RPMI7951 (cell line): ENCODE measurements at regions not wholly inside any gene's neighbourhood (a gene's known extent, or its start where the extent isn't known, plus 50 kb on each side); places are given as distances from the start of the nearest gene placed in this dataset.
"Not testable (repeated sequence)": the region's sequence is repeated elsewhere in the genome, so short reads cannot be mapped to it uniquely, and the experiment has no call there.

Experiments used
- DNase-seq: peaks from one replicate; pipeline ENCODE4 v3.0.0-alpha.2; 2012; ENCODE audit warnings: low read depth

DNA sequence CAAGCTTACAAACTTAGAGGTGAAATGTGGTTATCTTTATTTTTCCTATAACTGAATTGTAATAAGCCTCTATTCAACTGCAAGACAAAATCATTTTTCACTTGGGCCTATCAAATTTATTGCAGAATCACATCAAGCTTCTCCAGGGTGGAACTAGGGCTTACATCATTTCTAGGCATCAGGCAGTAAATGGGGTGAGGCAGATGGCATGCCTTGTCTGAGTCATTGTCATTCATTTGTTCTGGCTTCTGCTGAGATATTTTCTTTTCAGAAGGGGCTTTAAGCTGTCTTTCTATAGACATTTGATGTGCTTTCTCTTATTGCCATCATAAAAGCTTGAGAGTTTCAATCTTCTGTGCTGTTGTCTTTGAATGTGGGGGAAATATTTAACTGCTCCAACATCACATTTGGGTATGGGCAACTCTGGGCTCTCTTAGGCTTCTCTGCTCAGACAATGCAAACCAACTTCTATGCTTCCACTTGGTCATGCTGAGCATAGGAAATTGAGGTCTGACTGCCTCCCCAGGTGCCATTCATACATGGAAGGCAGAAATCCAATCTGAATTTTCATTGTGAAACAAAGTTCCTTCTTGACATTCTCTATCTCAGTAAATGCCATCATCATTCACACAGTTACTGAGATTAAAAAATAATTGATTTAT lies 225.8 kb upstream of the GIMD1 start:
- DNase-seq = no peak

GRCh38 chr4:106588891-106589290 lies 220.3 kb upstream of the GIMD1 start:
- DNase-seq = no peak

DNA sequence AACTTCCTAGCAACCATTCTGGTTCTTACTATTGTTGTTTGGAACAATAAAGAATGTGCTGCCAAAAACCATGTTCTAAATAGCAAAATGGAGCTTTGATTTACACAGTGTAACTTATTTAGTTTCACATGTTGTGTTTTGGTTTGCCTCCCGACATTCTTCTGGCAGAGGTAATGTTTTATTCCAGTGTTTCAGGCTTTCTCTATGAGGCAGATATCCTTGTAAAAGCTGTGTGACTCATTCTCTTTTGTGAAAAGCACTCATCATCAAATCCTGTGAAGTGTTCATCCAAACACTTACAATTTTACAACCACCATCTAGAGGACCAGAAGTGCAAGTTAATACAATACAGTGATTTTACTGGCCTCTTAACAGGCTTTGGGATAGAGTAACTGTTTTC lies 219.0 kb upstream of the GIMD1 start:
- peak; percentile 47 for DNase-seq

DNA sequence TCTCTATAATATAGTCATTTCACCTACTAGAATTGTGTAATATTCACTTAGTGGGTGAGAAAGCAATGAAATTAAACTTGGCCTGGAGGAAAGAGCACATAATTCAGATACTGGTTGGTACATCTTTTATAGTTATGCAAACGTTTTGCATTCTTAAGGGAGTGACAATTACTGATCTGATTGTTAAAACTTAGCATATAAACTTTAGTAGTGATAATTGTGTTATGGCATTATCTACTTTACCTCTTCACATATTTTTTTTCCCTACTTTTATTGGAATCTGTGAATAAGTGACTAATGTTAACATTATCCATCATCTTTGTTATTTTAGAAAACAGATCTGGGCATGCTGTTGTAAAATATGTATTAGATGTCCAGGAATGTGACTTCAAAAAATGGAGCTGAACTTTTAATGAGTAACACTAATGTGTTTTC lies 217.4 kb upstream of the GIMD1 start:
- DNase-seq = no peak

DNA sequence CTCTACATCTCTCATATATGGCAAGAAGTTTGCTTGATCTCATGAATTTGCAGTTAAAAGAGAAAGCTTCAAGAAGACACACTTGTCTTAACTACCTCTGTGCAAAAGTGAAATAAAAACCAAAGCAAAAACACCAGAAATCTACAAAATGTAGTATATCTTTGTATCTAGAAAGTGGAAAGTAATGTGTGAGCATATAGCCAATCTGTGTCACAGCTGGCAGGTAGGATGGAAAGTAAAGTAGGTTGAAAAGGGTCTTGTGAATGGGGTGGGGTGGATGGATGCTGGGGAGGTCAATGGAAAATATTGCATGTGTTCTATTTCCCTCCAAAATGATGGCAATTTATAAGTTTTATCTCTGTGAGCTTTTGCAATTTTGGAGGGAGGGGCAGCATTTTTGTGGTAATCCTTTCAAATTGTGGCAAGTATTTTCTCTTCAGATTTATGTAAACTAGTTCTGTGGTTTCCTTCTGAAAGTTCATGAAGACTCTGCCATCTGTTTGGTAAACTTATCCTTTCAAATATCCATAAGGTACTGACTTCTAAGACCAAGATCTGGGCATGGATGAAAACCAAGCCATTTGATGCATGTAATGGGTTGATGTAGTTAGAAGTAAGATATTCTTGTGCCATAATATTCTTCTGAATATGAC lies 215.9 kb upstream of the GIMD1 start:
- peak; percentile 24 for DNase-seq

- DNase-seq = peak; percentile 71
These were observed 215.0 kb upstream of the GIMD1 start for GRCh38 chr4:106583567-106583966.

GRCh38 chr4:106583108-106583507 lies 214.5 kb upstream of the GIMD1 start:
- DNase-seq = no peak

DNA sequence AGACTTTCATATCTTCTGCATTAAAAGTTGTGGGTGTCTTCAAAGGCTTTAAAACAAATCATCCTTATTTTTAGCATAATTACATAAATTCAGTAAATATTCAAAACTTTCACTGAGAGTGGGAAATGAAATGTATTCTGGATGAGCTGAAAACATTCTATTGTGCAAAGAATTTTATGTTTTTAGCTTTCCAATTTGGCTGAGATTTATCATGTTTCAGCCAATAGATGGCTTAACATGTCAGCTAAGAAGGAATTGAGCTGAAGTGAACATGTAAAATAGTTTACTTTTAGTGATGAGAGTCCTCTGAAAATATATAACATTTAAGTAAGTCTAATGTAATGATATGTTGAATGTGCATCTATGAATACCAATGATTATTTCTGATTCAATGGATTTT lies 213.5 kb upstream of the GIMD1 start:
- DNase-seq = no peak

GRCh38 chr4:106579236-106579635 lies 210.7 kb upstream of the GIMD1 start:
- DNase-seq = no peak

- DNase-seq = peak; percentile 2
These were observed 200.8 kb upstream of the GIMD1 start for GRCh38 chr4:106569146-106570031.

GRCh38 chr4:106565727-106566126 lies 197.1 kb upstream of the GIMD1 start:
- DNase-seq = no peak

GRCh38 chr4:106563637-106564036 lies 195.1 kb upstream of the GIMD1 start:
- DNase-seq = not testable (repeated sequence)

- no peak for DNase-seq
These were observed 183.1 kb upstream of the GIMD1 start for GRCh38 chr4:106551724-106552123.

DNA sequence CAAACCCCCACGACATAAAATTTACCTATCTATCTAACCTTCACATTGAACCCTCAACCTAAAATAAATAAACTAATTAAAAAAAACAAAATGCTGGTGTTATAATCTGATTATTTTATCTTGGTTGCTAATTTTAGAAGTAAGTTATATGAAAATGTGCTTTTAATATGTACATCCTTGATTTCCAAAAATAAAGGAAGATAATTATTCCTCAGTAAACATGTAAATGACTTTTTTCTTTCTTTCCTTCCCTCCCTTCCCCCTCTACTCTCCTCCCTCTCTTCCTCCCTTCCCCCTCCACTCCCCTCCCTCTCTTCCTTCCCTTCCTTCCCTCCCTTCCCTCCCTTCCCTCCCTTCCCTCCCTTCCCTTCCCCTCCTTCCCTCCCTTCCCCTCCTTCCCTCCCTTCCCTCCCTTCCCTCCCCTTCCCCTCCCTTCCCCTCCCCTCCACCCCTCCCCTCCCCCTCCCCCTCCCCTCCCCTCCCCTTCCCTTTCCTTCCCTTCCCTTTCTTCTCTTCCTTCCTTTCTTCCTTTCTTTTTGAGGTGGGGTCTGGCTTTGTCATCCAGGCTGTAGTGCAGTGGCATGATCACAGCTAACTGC lies 180.0 kb upstream of the GIMD1 start:
- no peak for DNase-seq

DNA sequence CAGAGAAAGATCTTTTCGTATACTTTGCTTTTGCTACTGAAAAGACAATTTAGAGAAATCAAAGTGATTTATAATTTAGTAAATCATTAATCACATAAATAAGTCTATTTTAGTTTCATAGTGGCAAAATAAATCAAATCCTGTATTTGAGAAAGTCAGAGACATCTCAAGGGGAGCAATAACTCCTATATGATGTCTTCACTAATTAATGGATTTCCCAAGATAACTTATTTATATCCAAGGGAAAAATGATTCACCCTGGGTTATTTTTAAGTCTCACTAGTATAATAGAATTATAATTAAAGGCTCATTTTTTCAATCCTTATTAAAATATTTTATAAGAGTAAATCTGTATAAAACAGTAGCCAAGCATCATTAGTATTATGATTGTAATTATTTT lies 177.8 kb upstream of the GIMD1 start:
- no peak for DNase-seq

DNA sequence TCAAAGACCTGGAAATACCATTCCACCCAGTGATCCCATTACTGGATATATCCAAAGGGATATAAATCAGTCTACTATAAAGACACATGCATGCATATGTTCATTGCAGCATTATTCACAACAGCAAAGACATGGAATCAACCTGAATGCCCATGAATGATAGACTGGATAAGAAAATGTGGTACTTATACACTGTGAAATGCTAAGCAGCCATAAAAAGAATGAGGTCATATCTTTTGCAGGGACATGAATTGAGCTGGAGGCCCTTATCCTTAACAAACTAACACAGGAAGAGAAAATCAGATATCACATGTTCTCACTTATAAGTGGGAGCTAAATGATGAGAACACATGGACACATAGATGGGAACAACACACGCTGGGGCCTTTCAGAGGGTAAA lies 174.0 kb upstream of the GIMD1 start:
- DNase-seq = not testable (repeated sequence)

- DNase-seq = peak; percentile 34
These were observed 172.7 kb upstream of the GIMD1 start for GRCh38 chr4:106541253-106541652.

DNA sequence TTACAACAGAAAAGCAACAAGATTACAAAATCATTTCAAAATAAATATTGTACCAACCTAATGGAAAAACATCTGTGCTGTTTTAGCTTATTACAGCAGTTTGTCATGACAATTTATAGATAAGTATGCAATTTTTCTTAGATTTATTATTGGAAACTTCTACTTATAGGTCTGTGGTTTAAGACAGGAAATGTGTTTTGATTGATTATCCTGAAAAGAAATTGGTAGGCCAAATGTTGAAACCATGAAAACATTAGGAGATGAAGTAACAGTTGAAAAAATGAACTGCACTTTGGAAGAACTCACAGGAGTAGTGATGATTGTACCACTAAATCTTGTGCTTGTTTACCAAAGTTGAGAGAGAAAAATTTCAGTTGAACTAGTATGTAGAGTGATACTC lies 162.2 kb upstream of the GIMD1 start:
- no peak for DNase-seq

DNA sequence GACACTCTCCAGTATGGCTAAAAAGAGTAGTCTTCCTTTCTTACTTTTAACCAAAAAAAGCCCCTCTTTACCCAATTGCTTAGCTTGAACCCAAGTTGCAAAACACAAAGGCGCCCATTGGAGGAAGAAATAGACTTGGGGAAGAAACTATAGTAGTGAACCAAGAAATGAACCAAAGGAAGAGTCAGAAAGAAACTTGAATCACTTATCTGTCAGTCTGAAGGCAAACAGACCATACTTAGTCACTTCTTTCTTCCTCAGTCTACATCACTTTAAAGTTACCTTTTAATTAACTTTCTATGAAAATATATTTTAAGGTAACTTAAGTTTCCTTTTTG lies 161.4 kb upstream of the GIMD1 start:
- DNase-seq = no peak

GRCh38 chr4:106529348-106530023 lies 160.9 kb upstream of the GIMD1 start:
- DNase-seq = peak; percentile 10

DNA sequence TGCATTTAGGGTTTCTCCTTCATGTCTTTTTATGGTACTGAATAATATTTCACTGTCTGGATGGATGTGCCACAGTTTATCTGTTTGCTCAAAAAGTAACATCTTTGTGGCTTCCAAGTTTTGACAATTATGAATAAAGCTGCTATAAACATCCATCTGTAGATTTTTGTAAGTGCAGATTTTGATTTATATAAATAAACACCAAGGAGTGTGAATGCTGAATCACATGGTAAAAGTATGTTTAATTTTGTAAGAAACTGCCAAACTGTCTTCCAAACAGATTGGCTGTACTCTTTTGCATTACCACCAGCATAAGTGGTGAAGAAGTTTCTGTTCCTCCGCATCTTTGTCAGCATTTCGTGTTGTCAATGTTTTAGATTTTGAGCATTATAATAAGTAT lies 158.7 kb upstream of the GIMD1 start:
- DNase-seq = no peak

- not testable (repeated sequence) for DNase-seq
These were observed 156.8 kb upstream of the GIMD1 start for GRCh38 chr4:106525425-106525824.
